RKO (cell line): ENCODE measurements at regions not wholly inside any gene's neighbourhood (a gene's known extent, or its start where the extent isn't known, plus 50 kb on each side); places are given as distances from the start of the nearest gene placed in this dataset.

Experiments
- DNase-seq: peaks from one replicate; pipeline ENCODE4 v3.0.0-alpha.2; 2016; ENCODE audit warnings: low spot score

- no peak for DNase-seq
Observed at GRCh38 chr9:81250041-81250440, 439.3 kb downstream of the TLE1 start.

GRCh38 chr9:81245254-81245956 is 443.9 kb downstream of the TLE1 start:
- no peak for DNase-seq

GRCh38 chr9:81244631-81245030 is 444.7 kb downstream of the TLE1 start:
- DNase-seq, result no peak

GRCh38 chr9:81242866-81243265 is 446.5 kb downstream of the TLE1 start:
- no peak for DNase-seq

GRCh38 chr9:81239388-81239787 is 450.0 kb downstream of the TLE1 start:
- no peak for DNase-seq

- DNase-seq, result no peak
Observed at GRCh38 chr9:81237565-81238231, 451.6 kb downstream of the TLE1 start.

GRCh38 chr9:81234924-81235610 is 454.3 kb downstream of the TLE1 start:
- no peak for DNase-seq

GRCh38 chr9:81231011-81231410 is 458.3 kb downstream of the TLE1 start:
- DNase-seq, result no peak

- no peak for DNase-seq
Observed at GRCh38 chr9:81227507-81228245, 461.7 kb downstream of the TLE1 start.

- no peak for DNase-seq
Observed at GRCh38 chr9:81225596-81225995, 463.8 kb downstream of the TLE1 start.

GRCh38 chr9:81224166-81225081 is 464.9 kb downstream of the TLE1 start:
- DNase-seq, result no peak

GRCh38 chr9:81214975-81215374 is 474.4 kb downstream of the TLE1 start:
- DNase-seq, result no peak

GRCh38 chr9:81213456-81213855 is 475.9 kb downstream of the TLE1 start:
- no peak for DNase-seq

- DNase-seq, result no peak
Observed at GRCh38 chr9:81211741-81212140, 477.6 kb downstream of the TLE1 start.

- DNase-seq, result no peak
Observed at GRCh38 chr9:81207651-81208050, 481.7 kb downstream of the TLE1 start.

GRCh38 chr9:81202292-81202691 is 487.1 kb downstream of the TLE1 start:
- no peak for DNase-seq

- DNase-seq, result no peak
Observed at GRCh38 chr9:81195206-81195605, 494.1 kb downstream of the TLE1 start.

GRCh38 chr9:81193362-81194339 is 495.7 kb downstream of the TLE1 start:
- no peak for DNase-seq

- no peak for DNase-seq
Observed at GRCh38 chr9:81191222-81191621, 498.1 kb downstream of the TLE1 start.

GRCh38 chr9:81190659-81191058 is 498.7 kb downstream of the TLE1 start:
- DNase-seq, result no peak
